B cell (primary cell): ENCODE measurements at regions not wholly inside any gene's neighbourhood (a gene's known extent, or its start where the extent isn't known, plus 50 kb on each side); places are given as distances from the start of the nearest gene placed in this dataset.

Experiments used
- ATAC-seq: fragments of 200-7000 bp; cut with Tn5 transposase; one replicate; pipeline ENCODE4 v1.10.0; 2021; ENCODE audit warnings: low read depth, mild to moderate bottlenecking, moderate number of reproducible peaks, moderate library complexity
- CTCF ChIA-PET: fragments of 350-600 bp; sonication (Branson Sonifier 250); formaldehyde crosslinking; loops from one replicate; lab custom pipeline; 2021; ENCODE audit warnings: antibody characterized with exemption, inconsistent platforms; lab: Charles Lee
- POLR2A ChIA-PET: fragments of 350-600 bp; sonication (Branson Sonifier 250); formaldehyde crosslinking; loops from one replicate; lab custom pipeline; 2021; ENCODE audit warnings: antibody characterized with exemption; lab: Charles Lee
- DNase-seq: peaks from one replicate; pipeline ENCODE4 v3.0.0; 2013
- H2AFZ ChIP-seq: 2 replicates; pipeline ENCODE4 v1.6.1; 2012; ENCODE audit warnings: mild to moderate bottlenecking, low read depth, low read length; ENCODE audit not compliant: insufficient read depth, poor library complexity, severe bottlenecking
- H3K27ac ChIP-seq, 2 donors: 1 replicate in 1 of 2; 2 replicates in 1 of 2; pipeline ENCODE4 v1.5.1; 2012 to 2013; ENCODE audit warnings: low read length in 2 of 2, mild to moderate bottlenecking in 2 of 2, moderate library complexity in 1 of 2
- H3K27me3 ChIP-seq, 4 experiments: fragments of 200-600 bp in 1 of 4; sonication (generic) in 1 of 4; replicated peaks in 1 of 4; 1 replicate in 2 of 4; 2 replicates in 2 of 4; pipeline versions ENCODE4 v1.6.1 to v1.7.0; 2013 to 2016; ENCODE audit warnings: low read length in 3 of 4, mild to moderate bottlenecking in 2 of 4, mixed read lengths in 1 of 4, moderate library complexity in 1 of 4; ENCODE audit not compliant: insufficient read depth in 4 of 4, control insufficient read depth in 3 of 4; ENCODE audit errors: control extremely low read depth in 1 of 4
- H3K36me3 ChIP-seq, 2 experiments: replicated peaks in 1 of 2; 1 replicate in 1 of 2; 2 replicates in 1 of 2; pipeline versions ENCODE4 v1.6.1 to v1.7.1; 2013; ENCODE audit warnings: low read length in 1 of 2; ENCODE audit not compliant: insufficient read depth in 2 of 2, control insufficient read depth in 1 of 2; ENCODE audit errors: control extremely low read depth in 1 of 2, extremely low read depth in 1 of 2
- H3K4me1 ChIP-seq, 2 donors: fragments of 200-600 bp in 1 of 2; sonication (generic) in 1 of 2; 1 replicate in 1 of 2; 2 replicates in 1 of 2; pipeline versions ENCODE4 v1.5.1 to v1.6.1; 2013 to 2017; ENCODE audit warnings: low read length in 2 of 2; ENCODE audit not compliant: control insufficient read depth in 2 of 2, insufficient read depth in 2 of 2
- H3K4me2 ChIP-seq: replicated peaks from 2 replicates; pipeline ENCODE3; 2012; ENCODE audit warnings: mild to moderate bottlenecking, low read depth, low read length; ENCODE audit not compliant: poor library complexity, severe bottlenecking
- H3K4me3 ChIP-seq, 5 experiments: fragments of 200-600 bp in 1 of 5; sonication (generic) in 1 of 5; 1 replicate in 3 of 5; 2 replicates in 2 of 5; pipeline versions ENCODE4 v1.5.1 to v1.7.0; 2011 to 2016; ENCODE audit warnings: low read length in 4 of 5, mild to moderate bottlenecking in 4 of 5, low read depth in 2 of 5, control low read depth in 1 of 5, moderate library complexity in 1 of 5; ENCODE audit not compliant: insufficient read depth in 1 of 5; ENCODE audit errors: control extremely low read depth in 1 of 5, extremely low read depth in 1 of 5
- H3K79me2 ChIP-seq: fragments of 200-600 bp; sonication (generic); one replicate; pipeline ENCODE4 v1.6.0; 2016; ENCODE audit warnings: low read length; ENCODE audit not compliant: control insufficient read depth, insufficient read depth
- H3K9ac ChIP-seq: fragments of 200-600 bp; sonication (generic); 2 replicates; pipeline ENCODE4 v1.6.1; 2017; ENCODE audit warnings: mild to moderate bottlenecking, low read length, moderate library complexity
- H3K9me3 ChIP-seq, 3 donors: one replicate each; pipeline versions ENCODE4 v1.6.1 to v1.7.1; 2013; ENCODE audit warnings: low read length in 2 of 3; ENCODE audit not compliant: control insufficient read depth in 2 of 3, insufficient read depth in 1 of 3; ENCODE audit errors: control extremely low read depth in 1 of 3
- H4K20me1 ChIP-seq: 2 replicates; pipeline ENCODE4 v1.6.0; 2012; ENCODE audit warnings: mild to moderate bottlenecking, low read length; ENCODE audit not compliant: insufficient read depth, control insufficient read depth, poor library complexity, severe bottlenecking
- H3K27ac Mint-ChIP-seq: one replicate; pipeline ENCODE4 v1.8.0; 2021; ENCODE audit warnings: mixed read lengths
- H3K27me3 Mint-ChIP-seq: one replicate; pipeline ENCODE4 v1.8.0; 2021; ENCODE audit warnings: mixed read lengths
- H3K4me1 Mint-ChIP-seq: one replicate; pipeline ENCODE4 v1.8.0; 2021; ENCODE audit warnings: mixed read lengths
- H3K4me3 Mint-ChIP-seq: one replicate; pipeline ENCODE4 v1.8.0; 2021; ENCODE audit warnings: mixed read lengths
- H3K9me3 Mint-ChIP-seq: one replicate; pipeline ENCODE4 v1.8.0; 2022; ENCODE audit warnings: mixed read lengths; ENCODE audit not compliant: insufficient read depth
- EZH2 ChIP-seq: IDR thresholded peaks from 2 replicates; pipeline ENCODE4 v1.6.1; 2012; ENCODE audit warnings: borderline replicate concordance, low read depth, mild to moderate bottlenecking, moderate library complexity, low read length; ENCODE audit not compliant: insufficient read depth, poor library complexity, severe bottlenecking
- WGBS: methylation state at CpG from one replicate; pipeline ENCODE4 v1.1.5; 2013; ENCODE audit warnings: missing lambda C conversion rate; ENCODE audit not compliant: insufficient coverage; 5-methylcytosine and 5-hydroxymethylcytosine counted together
- intact Hi-C: fragments of 100-400 bp; cut with micrococcal nuclease; formaldehyde crosslinking; loops from one replicate; pipeline ENCODE4 v1.10.0; 2022
- TF ChIP-seq, protein P1 (sequence below): fragments of 200-600 bp; IDR thresholded peaks from one replicate; pipeline ENCODE4 v1.8.0; 2022; ENCODE audit warnings: antibody characterized with exemption, mild to moderate bottlenecking

DNA sequence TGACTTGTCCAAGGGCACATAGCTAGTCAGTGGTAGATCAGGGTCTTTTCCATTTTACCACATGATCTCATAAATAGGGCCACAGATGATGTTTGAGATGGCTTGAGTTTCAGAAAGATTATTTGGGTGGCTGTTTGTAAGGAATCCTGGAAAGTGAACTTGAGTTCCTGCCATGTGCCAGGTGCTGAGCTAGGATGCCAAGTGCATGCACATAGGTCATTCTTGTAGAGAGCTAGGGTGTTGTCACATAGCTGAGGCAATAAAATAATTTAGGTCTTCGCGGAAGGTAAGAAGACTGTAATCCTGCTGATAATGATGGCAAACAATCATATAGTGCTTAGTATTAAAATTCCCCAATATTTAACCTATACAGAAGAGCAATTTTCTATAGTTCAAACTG, 1162.6 kb upstream of the TENM4 start:
- ChIA-PET CTCF (no interaction called here), POLR2A (no interaction called here)
- Mint-ChIP-seq H3K27ac (no peak overlapping the region), H3K9me3 (no peaks in the 10 kb centered on the region), H3K4me3 (no peak overlapping the region), H3K27me3 (no peaks in the 10 kb centered on the region), H3K4me1 (no peaks in the 10 kb centered on the region)
- DNase-seq (no peak), ATAC-seq (no peak)
- Histone ChIP-seq H3K9ac (no peak overlapping the region), H3K79me2 (no peaks in the 10 kb centered on the region), H3K4me1 (no peaks in the 10 kb centered on the region), H3K4me2 (no peak overlapping the region), H2AFZ (no peak overlapping the region), H4K20me1 (no peaks in the 10 kb centered on the region), H3K36me3 (no peaks in the 10 kb centered on the region), H3K27me3 (no peaks in the 10 kb centered on the region), H3K9me3 (no peaks in the 10 kb centered on the region), H3K27ac (no peak overlapping the region), H3K4me3 (no peak overlapping the region)
- no CpG with 5 or more reads among the region's 2 CpGs for WGBS
- no peak for TF ChIP-seq EZH2
- TF ChIP-seq, protein P1, sequence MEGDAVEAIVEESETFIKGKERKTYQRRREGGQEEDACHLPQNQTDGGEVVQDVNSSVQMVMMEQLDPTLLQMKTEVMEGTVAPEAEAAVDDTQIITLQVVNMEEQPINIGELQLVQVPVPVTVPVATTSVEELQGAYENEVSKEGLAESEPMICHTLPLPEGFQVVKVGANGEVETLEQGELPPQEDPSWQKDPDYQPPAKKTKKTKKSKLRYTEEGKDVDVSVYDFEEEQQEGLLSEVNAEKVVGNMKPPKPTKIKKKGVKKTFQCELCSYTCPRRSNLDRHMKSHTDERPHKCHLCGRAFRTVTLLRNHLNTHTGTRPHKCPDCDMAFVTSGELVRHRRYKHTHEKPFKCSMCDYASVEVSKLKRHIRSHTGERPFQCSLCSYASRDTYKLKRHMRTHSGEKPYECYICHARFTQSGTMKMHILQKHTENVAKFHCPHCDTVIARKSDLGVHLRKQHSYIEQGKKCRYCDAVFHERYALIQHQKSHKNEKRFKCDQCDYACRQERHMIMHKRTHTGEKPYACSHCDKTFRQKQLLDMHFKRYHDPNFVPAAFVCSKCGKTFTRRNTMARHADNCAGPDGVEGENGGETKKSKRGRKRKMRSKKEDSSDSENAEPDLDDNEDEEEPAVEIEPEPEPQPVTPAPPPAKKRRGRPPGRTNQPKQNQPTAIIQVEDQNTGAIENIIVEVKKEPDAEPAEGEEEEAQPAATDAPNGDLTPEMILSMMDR, result no peak
- intact Hi-C loops, result no loop called here

DNA sequence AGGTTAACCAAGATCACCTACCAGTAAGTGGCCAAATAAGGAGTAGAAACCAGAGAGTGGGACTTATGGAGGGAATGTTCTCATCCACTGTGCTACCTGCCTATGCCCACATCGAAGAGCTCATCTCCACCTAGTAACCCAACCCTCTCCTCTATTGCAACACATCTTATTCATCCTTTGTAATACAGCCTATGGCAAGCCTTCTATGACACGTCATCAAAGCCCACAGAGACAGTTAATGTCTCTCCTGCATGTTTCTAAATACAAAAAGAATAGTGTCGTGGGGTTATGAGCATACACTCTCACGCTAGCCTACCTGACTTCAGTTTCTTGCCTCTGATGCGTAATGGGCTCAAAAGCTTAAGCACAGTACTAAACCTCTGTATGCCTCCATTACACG, 1158.1 kb upstream of the TENM4 start:
- CTCF ChIA-PET, result no interaction called here
- ATAC-seq (no peak), DNase-seq (no peak)
- Histone ChIP-seq H3K4me1 (no peaks in the 10 kb centered on the region), H3K79me2 (no peaks in the 10 kb centered on the region), H3K9me3 (no peaks in the 10 kb centered on the region), H3K9ac (no peak overlapping the region), H2AFZ (no peak overlapping the region), H3K36me3 (no peaks in the 10 kb centered on the region), H4K20me1 (no peaks in the 10 kb centered on the region), H3K4me3 (no peak overlapping the region), H3K27me3 (no peaks in the 10 kb centered on the region), H3K27ac (no peak overlapping the region), H3K4me2 (no peak overlapping the region)
- intact Hi-C loops, result no loop called here
- Mint-ChIP-seq H3K4me1 (no peaks in the 10 kb centered on the region), H3K27ac (no peak overlapping the region), H3K4me3 (no peak overlapping the region), H3K9me3 (no peaks in the 10 kb centered on the region), H3K27me3 (no peaks in the 10 kb centered on the region)
- POLR2A ChIA-PET, result no interaction called here
- TF ChIP-seq EZH2, result no peak
- TF ChIP-seq, protein P1, result no peak
- WGBS, result 85% methylated on average over 4 of the region's 6 CpGs
